Kidney (tissue), 13 donors: ENCODE measurements at regions not wholly inside any gene's neighbourhood (a gene's known extent, or its start where the extent isn't known, plus 50 kb on each side); places are given as distances from the start of the nearest gene placed in this dataset.

Experiments used
- DNase-seq, 5 donors: peaks; one replicate each; pipeline ENCODE4 v3.0.0-alpha.2; 2013 to 2020
- FAIRE-seq: peaks from 2 replicates; lab custom pipeline; 2012; peaks lifted over from hg19 to GRCh38; lab: Jason Lieb, UNC
- H3K27ac ChIP-seq, 2 donors: one replicate each; pipeline ENCODE4 v1.7.0; 2013; ENCODE audit warnings: low read depth in 2 of 2, low read length in 2 of 2, inconsistent platforms in 1 of 2
- H3K27me3 ChIP-seq: one replicate; pipeline ENCODE4 v1.7.1; 2013; ENCODE audit warnings: low read length, inconsistent platforms; ENCODE audit not compliant: control insufficient read depth, insufficient read depth
- H3K36me3 ChIP-seq, 3 donors: one replicate each; pipeline versions ENCODE4 v1.7.0 to v1.7.1; 2013; ENCODE audit warnings: low read length in 3 of 3, control low read depth in 1 of 3, inconsistent platforms in 1 of 3; ENCODE audit not compliant: insufficient read depth in 3 of 3, control insufficient read depth in 2 of 3
- H3K4me1 ChIP-seq, 3 donors: one replicate each; pipeline versions ENCODE4 v1.7.0 to v1.7.1; 2013; ENCODE audit warnings: low read length in 3 of 3, inconsistent platforms in 1 of 3, low read depth in 1 of 3; ENCODE audit not compliant: control insufficient read depth in 2 of 3, insufficient read depth in 2 of 3
- H3K4me3 ChIP-seq, 3 donors: one replicate each; pipeline versions ENCODE4 v1.7.0 to v1.8.1; 2013; ENCODE audit warnings: low read length in 3 of 3, control low read depth in 1 of 3, inconsistent platforms in 1 of 3
- H3K9ac ChIP-seq, 3 donors: one replicate each; pipeline versions ENCODE4 v1.7.0 to v1.7.1; 2013; ENCODE audit warnings: low read length in 3 of 3, control low read depth in 1 of 3, inconsistent platforms in 1 of 3
- H3K9me3 ChIP-seq, 3 donors: one replicate each; pipeline versions ENCODE4 v1.7.0 to v1.7.1; 2013; ENCODE audit warnings: low read length in 3 of 3, control low read depth in 1 of 3, inconsistent platforms in 1 of 3; ENCODE audit not compliant: control insufficient read depth in 2 of 3, insufficient read depth in 1 of 3
- intact Hi-C: fragments of 100-400 bp; cut with DNase I; formaldehyde crosslinking; loops from one replicate; pipeline ENCODE4 v1.11.1; 2022
- TF ChIP-seq, protein P1 (sequence below): IDR thresholded peaks from 3 replicates; pipeline ENCODE4 v1.5.1; 2012; ENCODE audit warnings: mild to moderate bottlenecking, moderate library complexity, borderline replicate concordance; ENCODE audit not compliant: insufficient read depth; ENCODE audit errors: extremely low read depth
- donor health status: control.
- donor health status: control.
- donor health status: control.
- donor health status: control.
- donor health status: control.
- donor health status: DM: yes; HTN: yes; CAD: no.
- donor health status: Normal renal cell carcinoma (clear cell type).

DNA sequence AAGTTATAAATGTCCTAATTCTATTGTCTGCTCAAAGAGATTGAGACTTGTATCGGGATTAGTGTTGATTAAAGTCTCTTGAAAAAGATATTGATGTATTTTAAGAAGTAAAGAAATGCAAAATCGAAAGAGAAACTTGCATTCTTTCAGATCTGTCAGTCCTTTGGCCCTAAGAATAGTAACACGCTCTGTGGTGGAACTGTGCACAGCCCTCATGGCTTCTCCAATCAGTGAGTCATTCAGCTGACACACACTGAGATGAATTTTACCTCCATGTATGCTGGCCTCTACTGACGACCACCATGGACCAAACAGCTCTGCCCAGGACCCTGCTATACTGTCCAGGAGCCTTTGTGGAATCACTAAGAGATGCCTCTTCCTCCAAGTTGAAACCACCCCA, 232.4 kb downstream of the ESM1 start:
- H3K27ac ChIP-seq, result no peak overlapping the region
- FAIRE-seq, result no peak
- H3K4me3 ChIP-seq, result no peak overlapping the region
- no peak for DNase-seq
- H3K4me1 ChIP-seq, result no peaks in the 10 kb centered on the region
- no peaks in the 10 kb centered on the region for H3K36me3 ChIP-seq
- intact Hi-C loops, result no loop called here
- no peak overlapping the region for H3K9ac ChIP-seq
- H3K9me3 ChIP-seq, result no peaks in the 10 kb centered on the region
- no peaks in the 10 kb centered on the region for H3K27me3 ChIP-seq
- TF ChIP-seq, protein P1, sequence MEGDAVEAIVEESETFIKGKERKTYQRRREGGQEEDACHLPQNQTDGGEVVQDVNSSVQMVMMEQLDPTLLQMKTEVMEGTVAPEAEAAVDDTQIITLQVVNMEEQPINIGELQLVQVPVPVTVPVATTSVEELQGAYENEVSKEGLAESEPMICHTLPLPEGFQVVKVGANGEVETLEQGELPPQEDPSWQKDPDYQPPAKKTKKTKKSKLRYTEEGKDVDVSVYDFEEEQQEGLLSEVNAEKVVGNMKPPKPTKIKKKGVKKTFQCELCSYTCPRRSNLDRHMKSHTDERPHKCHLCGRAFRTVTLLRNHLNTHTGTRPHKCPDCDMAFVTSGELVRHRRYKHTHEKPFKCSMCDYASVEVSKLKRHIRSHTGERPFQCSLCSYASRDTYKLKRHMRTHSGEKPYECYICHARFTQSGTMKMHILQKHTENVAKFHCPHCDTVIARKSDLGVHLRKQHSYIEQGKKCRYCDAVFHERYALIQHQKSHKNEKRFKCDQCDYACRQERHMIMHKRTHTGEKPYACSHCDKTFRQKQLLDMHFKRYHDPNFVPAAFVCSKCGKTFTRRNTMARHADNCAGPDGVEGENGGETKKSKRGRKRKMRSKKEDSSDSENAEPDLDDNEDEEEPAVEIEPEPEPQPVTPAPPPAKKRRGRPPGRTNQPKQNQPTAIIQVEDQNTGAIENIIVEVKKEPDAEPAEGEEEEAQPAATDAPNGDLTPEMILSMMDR, result no peak

GRCh38 chr5:54748527-54748926, 231.0 kb downstream of the SNX18 start:
- FAIRE-seq, result no peak

GRCh38 chr5:54746777-54747398, 229.3 kb downstream of the SNX18 start:
- no peaks in the 10 kb centered on the region for H3K36me3 ChIP-seq
- H3K27ac ChIP-seq, result no peak overlapping the region
- no peak overlapping the region for H3K9ac ChIP-seq
- intact Hi-C loops, result no loop called here
- TF ChIP-seq, protein P1, result no peak
- H3K4me3 ChIP-seq, result no peak overlapping the region
- FAIRE-seq, result no peak
- no peaks in the 10 kb centered on the region for H3K27me3 ChIP-seq
- no peak for DNase-seq
- peaks cover 0 to 7% (median 7%) of the 10 kb centered on the region in 3 donors for H3K4me1 ChIP-seq
- H3K9me3 ChIP-seq, result no peaks in the 10 kb centered on the region

More at GRCh38 chr5:54748527-54748926, 231.0 kb downstream of the SNX18 start:
- no peaks in the 10 kb centered on the region for H3K27me3 ChIP-seq
- no peaks in the 10 kb centered on the region for H3K36me3 ChIP-seq
- no peak overlapping the region for H3K9ac ChIP-seq
- DNase-seq, result no peak
- TF ChIP-seq, protein P1, result no peak
- H3K9me3 ChIP-seq, result no peaks in the 10 kb centered on the region
- peaks cover 0 to 7% (median 4%) of the 10 kb centered on the region in 3 donors for H3K4me1 ChIP-seq
- H3K27ac ChIP-seq, result no peak overlapping the region
- H3K4me3 ChIP-seq, result no peak overlapping the region
- intact Hi-C loops, result no loop called here

GRCh38 chr5:54746346-54746745, 228.8 kb downstream of the SNX18 start:
- no peaks in the 10 kb centered on the region for H3K9me3 ChIP-seq
- DNase-seq (no peak), FAIRE-seq (no peak)
- no peak overlapping the region for H3K9ac ChIP-seq
- H3K36me3 ChIP-seq, result no peaks in the 10 kb centered on the region
- peaks cover 0 to 7% (median 7%) of the 10 kb centered on the region in 3 donors for H3K4me1 ChIP-seq
- H3K27ac ChIP-seq, result no peak overlapping the region
- no peak overlapping the region for H3K4me3 ChIP-seq
- H3K27me3 ChIP-seq, result no peaks in the 10 kb centered on the region
- TF ChIP-seq, protein P1, result no peak
- intact Hi-C loops, result no loop called here
